ENCODE measurements at regions not wholly inside any gene's neighbourhood (a gene's known extent, or its start where the extent isn't known, plus 50 kb on each side); places are given as distances from the start of the nearest gene placed in this dataset.

DNA sequence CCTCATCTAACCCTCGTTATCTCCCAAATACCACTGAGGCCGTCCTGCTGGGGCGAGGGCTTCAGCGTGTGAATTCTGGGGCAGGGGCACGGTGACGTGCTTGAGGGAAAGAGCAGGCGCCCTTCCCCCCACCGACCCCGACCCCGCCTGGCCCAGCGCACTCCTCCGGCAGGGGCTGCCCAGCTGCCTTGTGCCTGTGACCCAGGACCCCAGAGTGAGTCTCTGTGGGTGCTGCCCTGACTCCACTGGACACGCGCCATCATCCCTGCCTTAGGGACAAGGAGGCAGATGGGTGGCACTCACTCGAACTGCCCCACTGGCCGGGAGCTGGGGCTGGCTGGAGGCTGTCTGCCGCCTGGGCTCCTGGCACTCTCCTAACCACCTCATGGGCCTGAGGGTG is 136.2 kb upstream of the LPCAT1 start:
- H4K20me1 ChIP-seq (ENCODE audit: insufficient read depth), result no peaks in the 10 kb centered on the region
- H2AFZ ChIP-seq (ENCODE audit: low read depth, low read length, poor library complexity, severe bottlenecking), result no peak overlapping the region
- no peaks in the 10 kb centered on the region for H3K9me2 ChIP-seq (ENCODE audit: insufficient read depth)
- no peaks in the 10 kb centered on the region for H3K4me1 ChIP-seq (ENCODE audit: control insufficient read depth in 1 of 2, insufficient read depth in 2 of 2, low read length in 2 of 2)
- ChIA-PET CTCF (no interaction called here), RAD21 (ENCODE audit: low non-redundant PET in 1 of 2, low total read pairs in 2 of 2, uncharacterized antibody in 2 of 2, unreplicated experiment in 2 of 2) (no interaction called here), POLR2A (no interaction called here)
- TF ChIP-seq, protein P1, sequence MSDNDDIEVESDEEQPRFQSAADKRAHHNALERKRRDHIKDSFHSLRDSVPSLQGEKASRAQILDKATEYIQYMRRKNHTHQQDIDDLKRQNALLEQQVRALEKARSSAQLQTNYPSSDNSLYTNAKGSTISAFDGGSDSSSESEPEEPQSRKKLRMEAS (IDR thresholded peaks at IDR 0.05), result no peak
- TF ChIP-seq SP1 (IDR thresholded peaks at IDR 0.05; ENCODE audit: low read depth) (no peak), CBX3 (IDR thresholded peaks at IDR 0.05; ENCODE audit: low read depth) (no peak), EZH2 (IDR thresholded peaks at IDR 0.05) (no peak), EZH2phosphoT487 (IDR thresholded peaks at IDR 0.05; ENCODE audit: borderline replicate concordance) (no peak), SRF (IDR thresholded peaks at IDR 0.05; ENCODE audit: low read depth) (no peak), CEBPB (IDR thresholded peaks at IDR 0.05; ENCODE audit: low read depth) (no peak), RAD21 (IDR thresholded peaks at IDR 0.05; ENCODE audit: low read depth) (no peak), SIN3A (IDR thresholded peaks at IDR 0.05; ENCODE audit: low read depth) (no peak), FOSL1 (IDR thresholded peaks at IDR 0.05; ENCODE audit: low read depth) (no peak), ELF1 (IDR thresholded peaks at IDR 0.05; ENCODE audit: borderline replicate concordance, low read depth) (no peak), ZNF274 (IDR thresholded peaks at IDR 0.05; ENCODE audit: low read depth, low read length) (no peak), JUND (IDR thresholded peaks at IDR 0.05) (no peak), ZFX (IDR thresholded peaks at IDR 0.05) (no peak)
- TF ChIP-seq, protein P2, sequence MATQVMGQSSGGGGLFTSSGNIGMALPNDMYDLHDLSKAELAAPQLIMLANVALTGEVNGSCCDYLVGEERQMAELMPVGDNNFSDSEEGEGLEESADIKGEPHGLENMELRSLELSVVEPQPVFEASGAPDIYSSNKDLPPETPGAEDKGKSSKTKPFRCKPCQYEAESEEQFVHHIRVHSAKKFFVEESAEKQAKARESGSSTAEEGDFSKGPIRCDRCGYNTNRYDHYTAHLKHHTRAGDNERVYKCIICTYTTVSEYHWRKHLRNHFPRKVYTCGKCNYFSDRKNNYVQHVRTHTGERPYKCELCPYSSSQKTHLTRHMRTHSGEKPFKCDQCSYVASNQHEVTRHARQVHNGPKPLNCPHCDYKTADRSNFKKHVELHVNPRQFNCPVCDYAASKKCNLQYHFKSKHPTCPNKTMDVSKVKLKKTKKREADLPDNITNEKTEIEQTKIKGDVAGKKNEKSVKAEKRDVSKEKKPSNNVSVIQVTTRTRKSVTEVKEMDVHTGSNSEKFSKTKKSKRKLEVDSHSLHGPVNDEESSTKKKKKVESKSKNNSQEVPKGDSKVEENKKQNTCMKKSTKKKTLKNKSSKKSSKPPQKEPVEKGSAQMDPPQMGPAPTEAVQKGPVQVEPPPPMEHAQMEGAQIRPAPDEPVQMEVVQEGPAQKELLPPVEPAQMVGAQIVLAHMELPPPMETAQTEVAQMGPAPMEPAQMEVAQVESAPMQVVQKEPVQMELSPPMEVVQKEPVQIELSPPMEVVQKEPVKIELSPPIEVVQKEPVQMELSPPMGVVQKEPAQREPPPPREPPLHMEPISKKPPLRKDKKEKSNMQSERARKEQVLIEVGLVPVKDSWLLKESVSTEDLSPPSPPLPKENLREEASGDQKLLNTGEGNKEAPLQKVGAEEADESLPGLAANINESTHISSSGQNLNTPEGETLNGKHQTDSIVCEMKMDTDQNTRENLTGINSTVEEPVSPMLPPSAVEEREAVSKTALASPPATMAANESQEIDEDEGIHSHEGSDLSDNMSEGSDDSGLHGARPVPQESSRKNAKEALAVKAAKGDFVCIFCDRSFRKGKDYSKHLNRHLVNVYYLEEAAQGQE (IDR thresholded peaks at IDR 0.05; ENCODE audit: low read depth), result no peak
- TF ChIP-seq, protein P3, sequence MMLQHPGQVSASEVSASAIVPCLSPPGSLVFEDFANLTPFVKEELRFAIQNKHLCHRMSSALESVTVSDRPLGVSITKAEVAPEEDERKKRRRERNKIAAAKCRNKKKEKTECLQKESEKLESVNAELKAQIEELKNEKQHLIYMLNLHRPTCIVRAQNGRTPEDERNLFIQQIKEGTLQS (IDR thresholded peaks at IDR 0.05), result no peak
- H3K27me3 ChIP-seq (ENCODE audit: insufficient read depth, low read length), result no peaks in the 10 kb centered on the region
- ATAC-seq (no peak), DNase-seq (ENCODE audit: low read depth, low spot score) (no peak)
- H3K79me2 ChIP-seq (ENCODE audit: insufficient read depth, low read length), result no peaks in the 10 kb centered on the region
- no peak overlapping the region for H3K4me2 ChIP-seq (ENCODE audit: low read length)
- no peaks in the 10 kb centered on the region for H3K36me3 ChIP-seq (ENCODE audit: control insufficient read depth in 1 of 2, insufficient read depth in 2 of 2, low read length in 2 of 2)
- H3K9me3 ChIP-seq (ENCODE audit: control insufficient read depth in 1 of 2, insufficient read depth in 1 of 2, low read depth in 1 of 2, low read length in 2 of 2), result no peaks in the 10 kb centered on the region
- H3K9ac ChIP-seq (ENCODE audit: low read length), result no peak overlapping the region
- no peak overlapping the region for H3K4me3 ChIP-seq (replicated peaks in 1 of 2; ENCODE audit: low read depth in 1 of 2, low read length in 2 of 2)
- no peak overlapping the region for H3K27ac ChIP-seq (ENCODE audit: low read depth, low read length)
- no TSS peak for BruUV-seq (replicated peaks)
- intact Hi-C loops (cut with micrococcal nuclease), result no loop called here
